IPS-NIHi11 (cell line): ENCODE measurements at regions not wholly inside any gene's neighbourhood (a gene's known extent, or its start where the extent isn't known, plus 50 kb on each side); places are given as distances from the start of the nearest gene placed in this dataset.

Experiments
- DNase-seq: peaks from one replicate; pipeline ENCODE4 v3.0.0; 2012; ENCODE audit warnings: mixed read lengths, low spot score

DNA sequence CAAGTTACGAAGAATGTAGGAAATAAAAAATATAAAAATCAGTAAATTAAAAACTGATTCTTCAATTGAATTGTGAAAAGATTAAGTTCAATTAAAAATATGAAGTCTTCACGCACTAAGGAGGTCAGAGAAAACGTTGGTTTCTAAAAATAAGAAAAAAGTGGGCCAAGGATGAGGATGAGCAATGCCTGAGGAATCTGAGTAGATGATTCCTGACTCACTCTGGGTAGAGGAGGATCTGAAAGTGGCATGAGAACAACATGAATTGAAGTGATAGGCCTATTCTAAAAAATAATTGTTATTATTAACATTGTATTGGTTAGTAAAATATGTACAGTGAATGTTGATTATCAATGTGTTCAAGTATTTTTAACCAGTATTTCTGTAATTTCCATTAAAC is 444.2 kb downstream of the GRIA2 start:
- DNase-seq = no peak

DNA sequence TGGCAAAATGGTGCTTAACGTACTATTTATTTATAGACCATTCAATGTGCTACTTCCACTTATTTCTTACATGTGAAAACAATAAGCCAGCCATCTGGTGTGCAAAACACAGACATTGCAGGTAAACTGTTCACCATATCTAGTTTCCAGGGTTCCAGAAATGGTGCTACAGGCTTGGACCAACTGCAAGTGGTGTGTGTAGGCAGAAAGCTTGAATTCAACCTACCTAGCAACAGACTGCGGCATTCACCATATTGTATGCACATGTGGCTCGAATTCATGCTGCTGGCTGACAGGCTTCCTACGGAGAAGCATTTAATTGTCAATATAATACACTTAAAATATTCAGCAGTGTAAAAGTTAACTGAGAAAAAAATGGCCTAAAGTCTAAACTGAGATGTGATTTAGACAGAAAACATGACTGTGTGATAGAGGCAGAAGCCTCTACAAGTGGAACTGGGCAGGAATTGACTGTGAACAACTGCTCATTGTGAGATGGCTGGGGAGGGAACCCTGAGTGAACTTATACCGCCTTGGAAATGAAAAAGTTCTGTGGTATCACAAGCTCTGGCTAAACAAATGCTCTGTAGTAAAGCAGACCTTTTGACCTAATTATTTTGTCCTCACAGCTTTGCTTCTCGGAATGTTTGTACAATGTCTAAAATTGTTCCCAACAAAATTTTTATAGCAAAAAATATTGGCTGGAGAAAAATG is 434.7 kb downstream of the GRIA2 start:
- peak; percentile 21 for DNase-seq

DNA sequence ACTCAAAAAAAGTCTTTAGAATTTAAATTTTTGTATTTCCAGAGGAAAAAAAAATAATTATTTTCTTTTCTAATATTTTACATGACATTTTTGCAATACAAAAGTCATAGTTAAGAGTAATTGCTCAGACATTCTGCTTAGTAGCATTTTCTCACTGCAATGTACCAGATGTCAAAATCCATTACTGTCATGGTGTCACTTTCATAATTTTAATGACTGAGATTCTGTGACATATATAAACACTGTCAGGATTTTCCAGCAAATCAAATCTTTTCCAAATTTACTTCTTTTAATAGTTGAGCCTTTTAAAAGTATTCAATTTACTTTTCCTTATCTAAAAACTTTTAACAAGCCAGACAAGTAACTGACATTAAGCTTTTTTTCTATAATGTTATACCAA is 422.7 kb downstream of the GRIA2 start:
- no peak for DNase-seq

GRCh38 chr4:157634057-157634456 is 413.5 kb downstream of the GRIA2 start:
- no peak for DNase-seq

DNA sequence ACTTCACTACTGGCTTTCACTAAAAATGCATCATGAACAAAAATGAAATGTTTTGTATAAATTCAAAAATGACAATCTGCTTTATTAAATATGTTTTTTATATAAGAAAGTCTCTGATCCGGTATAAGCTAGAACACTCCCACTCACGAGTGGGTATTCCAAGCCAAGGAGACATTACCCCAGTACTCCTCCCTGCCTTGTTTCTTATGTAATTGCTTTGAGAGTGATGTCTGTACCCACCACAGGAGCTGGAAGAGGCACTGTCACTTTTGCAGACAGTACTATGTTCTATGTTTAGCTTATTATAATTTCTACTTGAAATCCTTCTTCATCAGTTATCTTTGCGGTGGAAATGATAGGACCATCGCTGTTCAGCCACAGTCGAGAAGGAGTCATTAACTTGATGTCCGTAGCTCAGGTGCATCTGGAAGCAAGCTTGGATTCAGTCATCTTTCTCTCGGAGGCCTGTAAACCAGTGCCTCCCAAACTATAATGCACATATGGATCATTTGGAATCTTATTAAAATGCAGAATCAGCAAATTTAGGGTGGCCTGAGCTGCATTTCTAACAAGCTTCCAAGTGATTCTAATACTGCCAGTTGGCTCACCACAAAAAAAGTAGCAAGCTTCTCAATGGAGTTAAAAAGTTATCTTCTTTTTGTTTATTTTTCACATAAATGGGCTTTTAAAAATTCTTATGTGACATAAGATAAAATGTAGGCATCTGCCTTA is 396.4 kb downstream of the GRIA2 start:
- DNase-seq = no peak

GRCh38 chr4:157607996-157608395 is 387.5 kb downstream of the GRIA2 start:
- no peak for DNase-seq

DNA sequence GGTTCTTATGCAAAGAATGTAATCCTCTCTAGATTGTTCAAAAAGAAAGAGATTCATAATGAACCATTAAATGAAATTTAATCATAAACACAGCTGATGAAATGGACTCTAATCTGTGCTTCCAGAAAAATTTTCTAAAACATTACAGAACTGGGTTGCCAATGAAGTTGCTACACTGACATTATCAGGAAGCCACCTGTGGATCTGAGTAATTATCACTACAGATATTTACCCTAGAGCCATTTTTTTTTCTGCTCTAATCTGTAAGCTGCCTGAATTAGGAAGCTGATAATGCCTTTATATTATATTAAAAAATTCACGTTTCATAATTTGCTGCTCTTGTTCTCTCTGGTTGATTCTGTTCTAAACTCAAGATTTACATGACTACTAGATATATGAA is 380.1 kb downstream of the GRIA2 start:
- DNase-seq = no peak

- DNase-seq = no peak
Measured at GRCh38 chr4:157591245-157591644, 370.7 kb downstream of the GRIA2 start.

GRCh38 chr4:157590679-157591078 is 370.2 kb downstream of the GRIA2 start:
- DNase-seq = no peak

- no peak for DNase-seq
Measured at GRCh38 chr4:157587681-157588423, 367.3 kb downstream of the GRIA2 start.

DNA sequence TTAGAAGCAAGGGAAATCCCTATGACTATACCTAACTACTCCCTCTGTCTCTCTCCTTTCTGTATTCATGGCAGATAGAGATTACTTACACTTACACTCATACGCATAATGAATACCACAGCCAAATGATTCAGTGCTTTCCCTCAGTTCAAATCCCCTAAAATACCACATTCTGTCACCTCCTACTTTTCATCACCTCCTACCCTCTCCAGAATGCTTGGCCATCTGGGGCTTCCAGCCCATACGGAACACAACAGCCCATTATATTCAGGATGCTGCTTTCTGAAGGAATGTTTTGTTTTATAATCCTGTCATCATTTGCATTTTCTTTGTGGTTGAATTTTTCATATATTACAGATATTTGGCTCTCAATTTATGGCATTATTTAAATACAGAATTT is 361.6 kb downstream of the GRIA2 start:
- no peak for DNase-seq

GRCh38 chr4:157576671-157577217 is 356.2 kb downstream of the GRIA2 start:
- no peak for DNase-seq

GRCh38 chr4:157575339-157575738 is 354.8 kb downstream of the GRIA2 start:
- no peak for DNase-seq

GRCh38 chr4:157574606-157575005 is 354.1 kb downstream of the GRIA2 start:
- no peak for DNase-seq

DNA sequence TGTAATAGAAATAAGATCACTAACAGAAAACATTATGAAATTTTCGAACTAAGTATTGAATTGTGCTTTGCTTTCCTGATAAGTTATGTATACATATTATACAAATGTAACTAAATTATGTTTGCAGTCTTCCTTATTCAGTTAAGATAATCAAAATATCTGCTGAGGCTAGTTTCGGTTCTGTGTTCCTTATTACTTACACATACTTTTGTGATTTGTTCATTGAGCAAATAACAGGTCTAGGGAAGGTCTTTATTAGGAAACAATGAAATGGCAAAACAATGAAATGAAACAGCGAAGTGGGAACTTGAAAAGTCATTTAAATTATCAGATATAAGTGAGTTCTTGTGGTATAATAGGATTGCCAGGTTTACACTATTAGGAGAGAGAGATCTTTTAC is 352.4 kb downstream of the GRIA2 start:
- no peak for DNase-seq

- no peak for DNase-seq
Measured at GRCh38 chr4:157572284-157572683, 351.8 kb downstream of the GRIA2 start.

GRCh38 chr4:157564771-157565170 is 344.2 kb downstream of the GRIA2 start:
- DNase-seq = no peak

- DNase-seq = no peak
Measured at GRCh38 chr4:157564218-157564617, 343.7 kb downstream of the GRIA2 start.

DNA sequence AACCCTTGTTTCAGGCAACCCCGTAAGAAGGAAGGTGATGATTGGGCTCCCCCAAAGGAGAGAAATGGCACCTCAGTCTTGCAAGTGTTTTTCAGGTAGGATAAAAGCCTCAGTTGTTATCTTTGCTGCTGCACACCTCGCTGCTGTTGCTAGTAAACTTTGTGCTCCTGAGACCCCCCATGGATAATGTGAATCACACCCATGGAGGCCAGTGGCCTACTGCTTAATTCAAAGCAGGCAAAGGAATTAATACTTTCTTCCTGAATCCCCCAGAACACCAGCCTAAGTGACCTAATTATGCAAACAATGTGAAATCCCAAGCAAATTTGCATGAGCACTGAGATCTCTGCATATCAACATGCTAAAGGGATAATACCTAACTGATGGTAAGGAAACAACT is 337.5 kb downstream of the GRIA2 start:
- no peak for DNase-seq

DNA sequence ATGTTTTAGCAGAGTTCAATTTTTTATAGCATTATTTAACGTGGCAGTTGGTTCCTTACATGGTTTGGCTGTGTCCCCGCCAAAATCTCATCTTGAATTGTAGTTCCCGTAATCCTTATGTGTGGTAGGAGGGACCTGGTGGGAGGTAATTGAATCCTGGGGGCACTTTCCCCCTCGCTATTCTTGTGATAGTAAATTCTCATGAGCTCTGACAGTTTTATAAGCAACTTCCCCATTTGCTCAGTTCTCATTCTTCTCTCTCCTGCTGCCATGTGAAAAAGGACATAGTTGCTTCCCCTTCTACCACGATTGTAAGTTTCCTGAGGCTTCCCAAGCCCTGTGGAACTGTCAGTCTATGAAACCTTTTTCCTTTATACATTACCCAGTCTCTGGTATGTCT is 329.5 kb downstream of the GRIA2 start:
- no peak for DNase-seq

- DNase-seq = no peak
Measured at GRCh38 chr4:157527954-157528353, 307.4 kb downstream of the GRIA2 start.

- no peak for DNase-seq
Measured at GRCh38 chr4:157521906-157522305, 301.4 kb downstream of the GRIA2 start.

DNA sequence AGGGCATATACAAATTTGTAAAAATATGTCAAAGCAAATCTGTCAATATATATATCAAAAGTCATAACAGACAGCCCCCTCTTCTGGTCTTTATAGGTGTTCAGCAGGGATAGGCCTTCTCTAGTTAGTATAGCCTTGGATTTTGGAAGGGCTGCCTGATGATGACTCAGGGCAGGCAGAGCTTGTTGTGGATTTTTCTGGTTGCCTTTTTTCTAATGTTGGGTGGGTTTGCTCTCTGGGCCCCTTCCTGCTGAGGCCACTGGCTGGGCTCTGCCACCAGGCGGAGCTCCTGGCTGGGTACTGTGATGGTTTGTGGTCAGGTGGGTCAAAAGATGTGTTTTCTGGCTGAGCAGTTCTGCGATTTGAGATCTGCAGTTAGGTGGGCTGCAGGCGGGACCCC is 294.2 kb downstream of the GRIA2 start:
- DNase-seq = peak; percentile 54
